ENCODE measurements at regions not wholly inside any gene's neighbourhood (a gene's known extent, or its start where the extent isn't known, plus 50 kb on each side); places are given as distances from the start of the nearest gene placed in this dataset.

DNA sequence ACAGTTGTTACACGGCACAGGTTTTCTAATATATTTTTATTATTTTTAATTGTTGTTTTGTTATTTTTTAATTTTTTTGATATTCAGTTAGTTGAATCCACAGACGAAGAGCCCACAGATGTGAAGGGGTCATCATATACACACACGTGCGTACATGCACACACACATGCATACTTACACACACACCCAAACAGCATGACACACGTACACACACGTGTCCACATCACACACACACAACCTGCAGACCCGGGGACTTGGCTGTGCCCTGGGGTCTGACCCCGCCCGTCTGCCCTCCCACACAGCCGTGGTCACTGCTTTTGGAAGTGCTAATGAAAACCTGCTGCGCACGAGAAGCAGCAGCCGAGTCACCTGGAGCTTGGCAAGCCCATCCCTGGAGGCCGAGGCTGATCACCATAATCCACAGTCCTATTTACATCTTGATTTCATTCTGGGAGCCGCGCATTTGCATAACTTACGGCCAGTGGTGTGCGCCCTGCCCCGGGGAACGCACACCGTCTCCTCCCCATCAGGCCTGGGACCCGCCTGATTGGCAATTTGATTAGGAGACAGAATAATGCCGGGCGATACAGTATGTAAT lies 110.3 kb downstream of the BRD1 start:
- TF ChIP-seq GATA3 (IDR thresholded peaks at IDR 0.05; ENCODE audit: low read depth, low read length) (no peak), GATA2 (IDR thresholded peaks at IDR 0.05; ENCODE audit: low read depth, low read length) (no peak)
